Thyroid gland (tissue), 4 donors: ENCODE measurements at regions not wholly inside any gene's neighbourhood (a gene's known extent, or its start where the extent isn't known, plus 50 kb on each side); places are given as distances from the start of the nearest gene placed in this dataset.

Experiments used
- POLR2A ChIP-seq, 2 donors: fragments of 450-650 bp; IDR thresholded peaks; one replicate each; pipeline ENCODE4 v1.6.1; 2017; ENCODE audit warnings: antibody characterized with exemption in 2 of 2, mild to moderate bottlenecking in 2 of 2, moderate library complexity in 1 of 2
- TF ChIP-seq, protein P1 (sequence below), 6 experiments: fragments of 200-600 bp in 3 of 6; fragments of 450-650 bp in 3 of 6; sonication (generic) in 3 of 6; IDR thresholded peaks; one replicate each; pipeline ENCODE4 v1.5.1; 2016 to 2019; ENCODE audit warnings: antibody characterized with exemption in 6 of 6, mild to moderate bottlenecking in 2 of 6, inconsistent platforms in 1 of 6, moderate library complexity in 1 of 6

DNA sequence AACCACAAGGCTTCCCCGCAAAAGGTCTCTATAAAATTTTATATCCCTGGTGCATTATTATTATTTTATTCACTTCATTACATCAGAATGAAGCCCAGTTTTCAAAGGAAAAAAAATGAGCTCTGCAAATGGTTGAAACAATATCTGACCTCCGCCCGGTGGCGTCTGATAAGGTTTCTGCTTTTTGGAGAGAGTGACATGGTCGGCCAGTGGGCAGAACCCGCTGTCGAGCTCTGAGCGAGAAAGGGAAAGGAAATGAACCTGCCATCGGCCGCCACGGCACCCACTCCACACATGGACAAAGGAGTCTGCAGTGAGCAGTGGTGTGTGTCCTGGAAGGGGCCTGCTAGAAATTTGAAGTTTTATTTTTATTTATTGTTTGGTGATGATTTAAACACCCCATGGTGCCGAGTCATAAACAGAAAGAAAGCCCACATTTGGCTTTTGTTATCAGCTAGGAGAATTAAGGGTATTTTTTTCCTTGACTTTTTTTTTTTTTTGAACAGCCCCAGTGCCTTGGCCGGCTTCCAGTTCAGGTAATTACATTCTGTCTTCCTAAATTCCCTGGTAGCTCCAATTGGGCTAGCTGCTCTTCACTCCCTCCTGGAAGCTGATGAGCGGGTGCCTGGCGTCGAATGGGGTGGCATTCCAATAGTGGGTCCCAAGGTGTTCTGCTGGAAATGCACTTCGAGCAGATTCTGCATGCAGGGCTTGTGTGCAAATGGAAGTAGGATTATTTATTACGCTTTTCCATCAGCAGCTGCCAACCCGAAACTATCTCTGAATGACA is 149.4 kb upstream of the MKI67 start:
- TF ChIP-seq POLR2A (IDR thresholded peaks at IDR 0.05), result no peak
- TF ChIP-seq, protein P1, sequence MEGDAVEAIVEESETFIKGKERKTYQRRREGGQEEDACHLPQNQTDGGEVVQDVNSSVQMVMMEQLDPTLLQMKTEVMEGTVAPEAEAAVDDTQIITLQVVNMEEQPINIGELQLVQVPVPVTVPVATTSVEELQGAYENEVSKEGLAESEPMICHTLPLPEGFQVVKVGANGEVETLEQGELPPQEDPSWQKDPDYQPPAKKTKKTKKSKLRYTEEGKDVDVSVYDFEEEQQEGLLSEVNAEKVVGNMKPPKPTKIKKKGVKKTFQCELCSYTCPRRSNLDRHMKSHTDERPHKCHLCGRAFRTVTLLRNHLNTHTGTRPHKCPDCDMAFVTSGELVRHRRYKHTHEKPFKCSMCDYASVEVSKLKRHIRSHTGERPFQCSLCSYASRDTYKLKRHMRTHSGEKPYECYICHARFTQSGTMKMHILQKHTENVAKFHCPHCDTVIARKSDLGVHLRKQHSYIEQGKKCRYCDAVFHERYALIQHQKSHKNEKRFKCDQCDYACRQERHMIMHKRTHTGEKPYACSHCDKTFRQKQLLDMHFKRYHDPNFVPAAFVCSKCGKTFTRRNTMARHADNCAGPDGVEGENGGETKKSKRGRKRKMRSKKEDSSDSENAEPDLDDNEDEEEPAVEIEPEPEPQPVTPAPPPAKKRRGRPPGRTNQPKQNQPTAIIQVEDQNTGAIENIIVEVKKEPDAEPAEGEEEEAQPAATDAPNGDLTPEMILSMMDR (IDR thresholded peaks at IDR 0.05), result no peak
